GM23338 (cell line): ENCODE measurements at regions not wholly inside any gene's neighbourhood (a gene's known extent, or its start where the extent isn't known, plus 50 kb on each side); places are given as distances from the start of the nearest gene placed in this dataset.

ENCODE experiments used
- CREB1 ChIP-seq: fragments of 250-450 bp; sonication (Bioruptor Pico); IDR thresholded peaks from 2 replicates; pipeline ENCODE4 v1.5.0; 2020; ENCODE audit warnings: low read depth, mild to moderate bottlenecking, moderate library complexity
- POLR2AphosphoS5 ChIP-seq: IDR thresholded peaks from 2 replicates; pipeline ENCODE4 v1.6.1; 2016; ENCODE audit warnings: antibody characterized with exemption, low read depth
- STAT1 ChIP-seq: IDR thresholded peaks from one replicate; pipeline ENCODE4 v1.6.1; 2016; ENCODE audit warnings: antibody characterized with exemption; ENCODE audit not compliant: unreplicated experiment
- ZNF331 ChIP-seq: fragments of 250-450 bp; sonication (Bioruptor Pico); IDR thresholded peaks from 2 replicates; pipeline ENCODE4 v1.5.0; 2020; ENCODE audit warnings: low read depth, mild to moderate bottlenecking, moderate library complexity
- TF ChIP-seq, protein P1 (sequence below): fragments of 250-450 bp; sonication (Bioruptor Pico); IDR thresholded peaks from 2 replicates; pipeline ENCODE4 v1.5.0; 2020; ENCODE audit warnings: mild to moderate bottlenecking, moderate library complexity
- TF ChIP-seq, protein P2 (sequence below): IDR thresholded peaks from 2 replicates; pipeline ENCODE4 v1.6.1; 2016; ENCODE audit warnings: antibody characterized with exemption
- TF ChIP-seq, protein P3 (sequence below): IDR thresholded peaks from one replicate; pipeline ENCODE4 v1.6.1; 2018; ENCODE audit warnings: antibody characterized with exemption; ENCODE audit not compliant: unreplicated experiment
- TF ChIP-seq, protein P4 (sequence below), 2 experiments: fragments of 200-600 bp in 1 of 2; sonication (generic) in 1 of 2; conservative IDR thresholded peaks; 2 replicates each; pipeline versions ENCODE4 v1.5.1 to v1.6.1; 2016 to 2017; ENCODE audit warnings: antibody characterized with exemption in 2 of 2, low read depth in 2 of 2, mild to moderate bottlenecking in 2 of 2, moderate library complexity in 1 of 2

DNA sequence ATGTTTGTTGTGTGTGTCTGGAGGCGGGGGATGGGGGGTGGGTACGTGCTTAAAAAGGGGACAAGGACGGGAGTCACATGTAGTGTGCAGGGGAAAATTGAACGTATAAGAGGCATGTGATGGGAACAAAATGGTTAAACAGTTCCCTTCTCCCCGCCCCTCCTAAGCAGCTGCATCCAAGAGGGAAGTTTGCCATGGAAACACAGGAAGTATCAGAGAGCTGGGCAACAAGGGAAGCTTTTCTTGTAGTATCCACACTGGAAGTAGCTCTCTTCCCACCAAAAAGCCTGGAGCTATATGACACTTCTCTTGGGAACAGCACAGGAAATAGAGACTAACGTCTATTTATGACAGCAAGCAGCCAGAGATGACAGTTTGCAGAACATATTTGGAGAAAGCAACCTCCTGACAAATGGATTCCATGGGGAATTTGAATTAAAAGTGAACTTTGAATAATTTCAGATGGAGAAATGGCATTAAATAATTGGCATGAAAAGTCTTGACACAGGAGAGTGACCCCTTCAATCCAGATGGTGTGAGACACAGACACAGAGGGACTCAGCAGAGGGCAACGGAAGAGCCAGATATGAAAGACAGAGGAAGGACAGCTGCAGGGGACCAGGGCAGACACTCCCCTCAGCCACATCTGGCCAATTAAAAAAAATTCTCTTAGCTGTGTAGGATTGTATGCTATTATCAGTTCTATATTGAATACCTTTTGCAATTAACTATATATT lies 294.2 kb upstream of the TBL1XR1 start (continued):
- TF ChIP-seq, protein P1, sequence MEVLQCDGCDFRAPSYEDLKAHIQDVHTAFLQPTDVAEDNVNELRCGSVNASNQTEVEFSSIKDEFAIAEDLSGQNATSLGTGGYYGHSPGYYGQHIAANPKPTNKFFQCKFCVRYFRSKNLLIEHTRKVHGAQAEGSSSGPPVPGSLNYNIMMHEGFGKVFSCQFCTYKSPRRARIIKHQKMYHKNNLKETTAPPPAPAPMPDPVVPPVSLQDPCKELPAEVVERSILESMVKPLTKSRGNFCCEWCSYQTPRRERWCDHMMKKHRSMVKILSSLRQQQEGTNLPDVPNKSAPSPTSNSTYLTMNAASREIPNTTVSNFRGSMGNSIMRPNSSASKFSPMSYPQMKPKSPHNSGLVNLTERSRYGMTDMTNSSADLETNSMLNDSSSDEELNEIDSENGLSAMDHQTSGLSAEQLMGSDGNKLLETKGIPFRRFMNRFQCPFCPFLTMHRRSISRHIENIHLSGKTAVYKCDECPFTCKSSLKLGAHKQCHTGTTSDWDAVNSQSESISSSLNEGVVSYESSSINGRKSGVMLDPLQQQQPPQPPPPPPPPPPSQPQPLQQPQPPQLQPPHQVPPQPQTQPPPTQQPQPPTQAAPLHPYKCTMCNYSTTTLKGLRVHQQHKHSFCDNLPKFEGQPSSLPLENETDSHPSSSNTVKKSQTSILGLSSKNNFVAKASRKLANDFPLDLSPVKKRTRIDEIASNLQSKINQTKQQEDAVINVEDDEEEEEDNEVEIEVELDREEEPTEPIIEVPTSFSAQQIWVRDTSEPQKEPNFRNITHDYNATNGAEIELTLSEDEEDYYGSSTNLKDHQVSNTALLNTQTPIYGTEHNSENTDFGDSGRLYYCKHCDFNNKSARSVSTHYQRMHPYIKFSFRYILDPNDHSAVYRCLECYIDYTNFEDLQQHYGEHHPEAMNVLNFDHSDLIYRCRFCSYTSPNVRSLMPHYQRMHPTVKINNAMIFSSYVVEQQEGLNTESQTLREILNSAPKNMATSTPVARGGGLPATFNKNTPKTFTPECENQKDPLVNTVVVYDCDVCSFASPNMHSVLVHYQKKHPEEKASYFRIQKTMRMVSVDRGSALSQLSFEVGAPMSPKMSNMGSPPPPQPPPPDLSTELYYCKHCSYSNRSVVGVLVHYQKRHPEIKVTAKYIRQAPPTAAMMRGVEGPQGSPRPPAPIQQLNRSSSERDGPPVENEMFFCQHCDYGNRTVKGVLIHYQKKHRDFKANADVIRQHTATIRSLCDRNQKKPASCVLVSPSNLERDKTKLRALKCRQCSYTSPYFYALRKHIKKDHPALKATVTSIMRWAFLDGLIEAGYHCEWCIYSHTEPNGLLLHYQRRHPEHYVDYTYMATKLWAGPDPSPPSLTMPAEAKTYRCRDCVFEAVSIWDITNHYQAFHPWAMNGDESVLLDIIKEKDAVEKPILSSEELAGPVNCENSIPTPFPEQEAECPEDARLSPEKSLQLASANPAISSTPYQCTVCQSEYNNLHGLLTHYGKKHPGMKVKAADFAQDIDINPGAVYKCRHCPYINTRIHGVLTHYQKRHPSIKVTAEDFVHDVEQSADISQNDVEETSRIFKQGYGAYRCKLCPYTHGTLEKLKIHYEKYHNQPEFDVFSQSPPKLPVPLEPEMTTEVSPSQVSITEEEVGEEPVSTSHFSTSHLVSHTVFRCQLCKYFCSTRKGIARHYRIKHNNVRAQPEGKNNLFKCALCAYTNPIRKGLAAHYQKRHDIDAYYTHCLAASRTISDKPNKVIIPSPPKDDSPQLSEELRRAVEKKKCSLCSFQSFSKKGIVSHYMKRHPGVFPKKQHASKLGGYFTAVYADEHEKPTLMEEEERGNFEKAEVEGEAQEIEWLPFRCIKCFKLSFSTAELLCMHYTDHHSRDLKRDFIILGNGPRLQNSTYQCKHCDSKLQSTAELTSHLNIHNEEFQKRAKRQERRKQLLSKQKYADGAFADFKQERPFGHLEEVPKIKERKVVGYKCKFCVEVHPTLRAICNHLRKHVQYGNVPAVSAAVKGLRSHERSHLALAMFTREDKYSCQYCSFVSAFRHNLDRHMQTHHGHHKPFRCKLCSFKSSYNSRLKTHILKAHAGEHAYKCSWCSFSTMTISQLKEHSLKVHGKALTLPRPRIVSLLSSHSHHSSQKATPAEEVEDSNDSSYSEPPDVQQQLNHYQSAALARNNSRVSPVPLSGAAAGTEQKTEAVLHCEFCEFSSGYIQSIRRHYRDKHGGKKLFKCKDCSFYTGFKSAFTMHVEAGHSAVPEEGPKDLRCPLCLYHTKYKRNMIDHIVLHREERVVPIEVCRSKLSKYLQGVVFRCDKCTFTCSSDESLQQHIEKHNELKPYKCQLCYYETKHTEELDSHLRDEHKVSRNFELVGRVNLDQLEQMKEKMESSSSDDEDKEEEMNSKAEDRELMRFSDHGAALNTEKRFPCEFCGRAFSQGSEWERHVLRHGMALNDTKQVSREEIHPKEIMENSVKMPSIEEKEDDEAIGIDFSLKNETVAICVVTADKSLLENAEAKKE (CRISPR knock-in tag), result no peak
- TF ChIP-seq, protein P2, sequence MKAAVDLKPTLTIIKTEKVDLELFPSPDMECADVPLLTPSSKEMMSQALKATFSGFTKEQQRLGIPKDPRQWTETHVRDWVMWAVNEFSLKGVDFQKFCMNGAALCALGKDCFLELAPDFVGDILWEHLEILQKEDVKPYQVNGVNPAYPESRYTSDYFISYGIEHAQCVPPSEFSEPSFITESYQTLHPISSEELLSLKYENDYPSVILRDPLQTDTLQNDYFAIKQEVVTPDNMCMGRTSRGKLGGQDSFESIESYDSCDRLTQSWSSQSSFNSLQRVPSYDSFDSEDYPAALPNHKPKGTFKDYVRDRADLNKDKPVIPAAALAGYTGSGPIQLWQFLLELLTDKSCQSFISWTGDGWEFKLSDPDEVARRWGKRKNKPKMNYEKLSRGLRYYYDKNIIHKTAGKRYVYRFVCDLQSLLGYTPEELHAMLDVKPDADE, result no peak
- TF ChIP-seq, protein P3, sequence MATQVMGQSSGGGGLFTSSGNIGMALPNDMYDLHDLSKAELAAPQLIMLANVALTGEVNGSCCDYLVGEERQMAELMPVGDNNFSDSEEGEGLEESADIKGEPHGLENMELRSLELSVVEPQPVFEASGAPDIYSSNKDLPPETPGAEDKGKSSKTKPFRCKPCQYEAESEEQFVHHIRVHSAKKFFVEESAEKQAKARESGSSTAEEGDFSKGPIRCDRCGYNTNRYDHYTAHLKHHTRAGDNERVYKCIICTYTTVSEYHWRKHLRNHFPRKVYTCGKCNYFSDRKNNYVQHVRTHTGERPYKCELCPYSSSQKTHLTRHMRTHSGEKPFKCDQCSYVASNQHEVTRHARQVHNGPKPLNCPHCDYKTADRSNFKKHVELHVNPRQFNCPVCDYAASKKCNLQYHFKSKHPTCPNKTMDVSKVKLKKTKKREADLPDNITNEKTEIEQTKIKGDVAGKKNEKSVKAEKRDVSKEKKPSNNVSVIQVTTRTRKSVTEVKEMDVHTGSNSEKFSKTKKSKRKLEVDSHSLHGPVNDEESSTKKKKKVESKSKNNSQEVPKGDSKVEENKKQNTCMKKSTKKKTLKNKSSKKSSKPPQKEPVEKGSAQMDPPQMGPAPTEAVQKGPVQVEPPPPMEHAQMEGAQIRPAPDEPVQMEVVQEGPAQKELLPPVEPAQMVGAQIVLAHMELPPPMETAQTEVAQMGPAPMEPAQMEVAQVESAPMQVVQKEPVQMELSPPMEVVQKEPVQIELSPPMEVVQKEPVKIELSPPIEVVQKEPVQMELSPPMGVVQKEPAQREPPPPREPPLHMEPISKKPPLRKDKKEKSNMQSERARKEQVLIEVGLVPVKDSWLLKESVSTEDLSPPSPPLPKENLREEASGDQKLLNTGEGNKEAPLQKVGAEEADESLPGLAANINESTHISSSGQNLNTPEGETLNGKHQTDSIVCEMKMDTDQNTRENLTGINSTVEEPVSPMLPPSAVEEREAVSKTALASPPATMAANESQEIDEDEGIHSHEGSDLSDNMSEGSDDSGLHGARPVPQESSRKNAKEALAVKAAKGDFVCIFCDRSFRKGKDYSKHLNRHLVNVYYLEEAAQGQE, result no peak
- TF ChIP-seq CREB1 (CRISPR knock-in tag) (no peak), POLR2AphosphoS5 (no peak), ZNF331 (CRISPR knock-in tag) (no peak), STAT1 (no peak)
- TF ChIP-seq, protein P4, sequence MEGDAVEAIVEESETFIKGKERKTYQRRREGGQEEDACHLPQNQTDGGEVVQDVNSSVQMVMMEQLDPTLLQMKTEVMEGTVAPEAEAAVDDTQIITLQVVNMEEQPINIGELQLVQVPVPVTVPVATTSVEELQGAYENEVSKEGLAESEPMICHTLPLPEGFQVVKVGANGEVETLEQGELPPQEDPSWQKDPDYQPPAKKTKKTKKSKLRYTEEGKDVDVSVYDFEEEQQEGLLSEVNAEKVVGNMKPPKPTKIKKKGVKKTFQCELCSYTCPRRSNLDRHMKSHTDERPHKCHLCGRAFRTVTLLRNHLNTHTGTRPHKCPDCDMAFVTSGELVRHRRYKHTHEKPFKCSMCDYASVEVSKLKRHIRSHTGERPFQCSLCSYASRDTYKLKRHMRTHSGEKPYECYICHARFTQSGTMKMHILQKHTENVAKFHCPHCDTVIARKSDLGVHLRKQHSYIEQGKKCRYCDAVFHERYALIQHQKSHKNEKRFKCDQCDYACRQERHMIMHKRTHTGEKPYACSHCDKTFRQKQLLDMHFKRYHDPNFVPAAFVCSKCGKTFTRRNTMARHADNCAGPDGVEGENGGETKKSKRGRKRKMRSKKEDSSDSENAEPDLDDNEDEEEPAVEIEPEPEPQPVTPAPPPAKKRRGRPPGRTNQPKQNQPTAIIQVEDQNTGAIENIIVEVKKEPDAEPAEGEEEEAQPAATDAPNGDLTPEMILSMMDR (conservative IDR thresholded peaks at IDR 0.05; ENCODE audit: low read depth in 2 of 2), result no peak
